IMR-90 (cell line): ENCODE measurements at regions not wholly inside any gene's neighbourhood (a gene's known extent, or its start where the extent isn't known, plus 50 kb on each side); places are given as distances from the start of the nearest gene placed in this dataset.

Source experiments
- ATAC-seq: fragments of 200-7000 bp; cut with Tn5 transposase; 2 replicates; pipeline ENCODE4 v1.9.1; 2020; ENCODE audit warnings: low read depth, mild to moderate bottlenecking, moderate library complexity
- BruUV-seq: library from RNA; stranded (reverse); fragments of 400-500 nt; replicated peaks from 2 replicates; lab custom pipeline; 2021; lab: Mats Ljungman, UMichigan
- CTCF ChIA-PET: fragments of 300-600 bp; formaldehyde crosslinking; extraction: SDS; loops from one replicate; lab custom pipeline; 2021; ENCODE audit warnings: antibody characterized with exemption; lab: Yijun Ruan, JAX
- POLR2A ChIA-PET: fragments of 300-600 bp; sonication (Branson Sonifier 250); formaldehyde crosslinking; loops from one replicate; lab custom pipeline; 2022; ENCODE audit warnings: antibody characterized with exemption; ENCODE audit not compliant: unreplicated experiment; lab: Charles Lee
- DNase-seq: peaks from one replicate; pipeline ENCODE4 v3.0.0; 2013
- H2AFZ ChIP-seq: replicated peaks from 2 replicates; pipeline ENCODE3; 2013; ENCODE audit warnings: low read length, mild to moderate bottlenecking; ENCODE audit not compliant: poor library complexity
- H2AK5ac ChIP-seq: 2 replicates; pipeline ENCODE4 v1.6.1; 2013; ENCODE audit warnings: low read depth, low read length, inconsistent platforms
- H2AK9ac ChIP-seq: replicated peaks from 2 replicates; pipeline ENCODE3; 2013; ENCODE audit warnings: mild to moderate bottlenecking, low read depth, low read length, moderate library complexity; ENCODE audit not compliant: poor library complexity
- H2BK120ac ChIP-seq: 2 replicates; pipeline ENCODE4 v1.6.1; 2013; ENCODE audit warnings: low read depth, low read length, inconsistent platforms
- H2BK15ac ChIP-seq: 3 replicates; pipeline ENCODE4 v1.6.1; 2013; ENCODE audit warnings: low read depth, low read length, inconsistent platforms
- H2BK20ac ChIP-seq: 2 replicates; pipeline ENCODE4 v1.6.1; 2013; ENCODE audit warnings: low read depth, mild to moderate bottlenecking, inconsistent platforms, low read length, moderate library complexity
- H2BK5ac ChIP-seq: 2 replicates; pipeline ENCODE4 v1.6.1; 2013; ENCODE audit warnings: mild to moderate bottlenecking, low read depth, low read length, inconsistent platforms; ENCODE audit not compliant: poor library complexity, severe bottlenecking
- H3K14ac ChIP-seq: replicated peaks from 2 replicates; pipeline ENCODE4 v1.6.1; 2013; ENCODE audit warnings: low read depth, low read length, inconsistent platforms
- H3K18ac ChIP-seq: 2 replicates; pipeline ENCODE4 v1.6.1; 2013; ENCODE audit warnings: low read depth, low read length, control low read depth
- H3K23ac ChIP-seq: 2 replicates; pipeline ENCODE4 v1.6.1; 2013; ENCODE audit warnings: low read depth, low read length, inconsistent platforms
- H3K27ac ChIP-seq: 2 replicates; pipeline ENCODE4 v1.5.1; 2013; ENCODE audit warnings: mild to moderate bottlenecking, control low read depth, low read length; ENCODE audit not compliant: insufficient read depth
- H3K27me3 ChIP-seq: 2 replicates; pipeline ENCODE4 v1.6.1; 2013; ENCODE audit warnings: low read length; ENCODE audit not compliant: control insufficient read depth, insufficient read depth
- H3K36me3 ChIP-seq: 2 replicates; pipeline ENCODE4 v1.6.1; 2013; ENCODE audit warnings: low read length, mixed read lengths; ENCODE audit not compliant: control insufficient read depth, insufficient read depth
- H3K4ac ChIP-seq: 2 replicates; pipeline ENCODE4 v1.6.1; 2013; ENCODE audit warnings: low read depth, low read length, inconsistent platforms
- H3K4me1 ChIP-seq: 2 replicates; pipeline ENCODE4 v1.6.1; 2013; ENCODE audit warnings: low read length, mixed read lengths; ENCODE audit not compliant: control insufficient read depth, insufficient read depth
- H3K4me2 ChIP-seq: 2 replicates; pipeline ENCODE4 v1.6.1; 2013; ENCODE audit warnings: low read depth, mild to moderate bottlenecking, control low read depth, low read length, moderate library complexity
- H3K4me3 ChIP-seq: 2 replicates; pipeline ENCODE4 v1.5.1; 2013; ENCODE audit warnings: low read depth, mild to moderate bottlenecking, control low read depth, low read length, moderate library complexity; ENCODE audit not compliant: insufficient read depth
- H3K56ac ChIP-seq: 2 replicates; pipeline ENCODE4 v1.6.1; 2013; ENCODE audit warnings: low read length, inconsistent platforms; ENCODE audit not compliant: insufficient read depth; ENCODE audit errors: extremely low read depth
- H3K79me1 ChIP-seq, 2 experiments: 2 replicates each; pipeline ENCODE4 v1.6.1; 2013; ENCODE audit warnings: low read length in 2 of 2, inconsistent platforms in 1 of 2, low read depth in 1 of 2
- H3K9ac ChIP-seq: 2 replicates; pipeline ENCODE4 v1.6.1; 2013; ENCODE audit warnings: low read depth, low read length, control low read depth
- H3K9me1 ChIP-seq: 2 replicates; pipeline ENCODE4 v1.6.1; 2013; ENCODE audit warnings: low read length, inconsistent platforms; ENCODE audit not compliant: insufficient read depth
- H3K9me3 ChIP-seq: 2 replicates; pipeline ENCODE4 v1.6.1; 2013; ENCODE audit warnings: low read length; ENCODE audit not compliant: control insufficient read depth, insufficient read depth
- H4K20me1 ChIP-seq: 2 replicates; pipeline ENCODE4 v1.6.1; 2013; ENCODE audit warnings: low read length, inconsistent platforms; ENCODE audit not compliant: insufficient read depth
- H4K5ac ChIP-seq: 2 replicates; pipeline ENCODE4 v1.6.1; 2013; ENCODE audit warnings: mild to moderate bottlenecking, low read depth, low read length, control low read depth
- H4K8ac ChIP-seq, 2 experiments: 2 replicates each; pipeline ENCODE4 v1.6.1; 2013; ENCODE audit warnings: low read depth in 2 of 2, low read length in 2 of 2, control low read depth in 1 of 2, inconsistent platforms in 1 of 2
- H4K91ac ChIP-seq: 2 replicates; pipeline ENCODE4 v1.6.1; 2013; ENCODE audit warnings: low read depth, low read length, inconsistent platforms; ENCODE audit not compliant: insufficient read depth
- BHLHE40 ChIP-seq: fragments of 150-350 bp; IDR thresholded peaks from 2 replicates; pipeline ENCODE4 v1.6.1; 2016; ENCODE audit warnings: mild to moderate bottlenecking, low read depth, low read length
- CHD1 ChIP-seq: IDR thresholded peaks from 2 replicates; pipeline ENCODE4 v1.6.1; 2012; ENCODE audit warnings: low read depth, low read length, improper control_type of control experiment
- FOS ChIP-seq: fragments of 150-350 bp; IDR thresholded peaks from 2 replicates; pipeline ENCODE4 v1.6.1; 2016; ENCODE audit warnings: low read depth, low read length
- MAFK ChIP-seq: IDR thresholded peaks from 2 replicates; pipeline ENCODE4 v1.6.1; 2012; ENCODE audit warnings: low read depth, low read length, improper control_type of control experiment
- RAD21 ChIP-seq: IDR thresholded peaks from 2 replicates; pipeline ENCODE4 v1.6.1; 2012; ENCODE audit warnings: low read length, improper control_type of control experiment
- SMC3 ChIP-seq: fragments of 150-350 bp; IDR thresholded peaks from 2 replicates; pipeline ENCODE4 v1.6.1; 2016; ENCODE audit warnings: low read depth, mild to moderate bottlenecking, antibody characterized with exemption, low read length, moderate library complexity
- WGBS, 2 experiments: methylation state at CpG; one replicate each; pipeline versions ENCODE4 v1.1.5 to v1.1.7; 2013; ENCODE audit warnings: missing lambda C conversion rate in 2 of 2; ENCODE audit not compliant: insufficient read length in 1 of 2; ENCODE audit errors: extremely low coverage in 2 of 2; 5-methylcytosine and 5-hydroxymethylcytosine counted together
- dilution Hi-C: fragments of 300-500 bp; cut with HindIII; formaldehyde crosslinking; loops from one replicate; pipeline ENCODE4 v1.14.3; 2018; ENCODE audit warnings: low sequenced_read_pairs; ENCODE audit not compliant: unreplicated experiment
- in situ Hi-C: fragments of 300-500 bp; cut with MboI; formaldehyde crosslinking; loops from 3 replicates; pipeline ENCODE4 v1.14.3; 2019; ENCODE audit warnings: low sequenced_read_pairs, inconsistent platforms, mixed read lengths
- intact Hi-C: fragments of 100-400 bp; cut with micrococcal nuclease; formaldehyde crosslinking; loops from 2 replicates; pipeline ENCODE4 v1.10.0; 2022

DNA sequence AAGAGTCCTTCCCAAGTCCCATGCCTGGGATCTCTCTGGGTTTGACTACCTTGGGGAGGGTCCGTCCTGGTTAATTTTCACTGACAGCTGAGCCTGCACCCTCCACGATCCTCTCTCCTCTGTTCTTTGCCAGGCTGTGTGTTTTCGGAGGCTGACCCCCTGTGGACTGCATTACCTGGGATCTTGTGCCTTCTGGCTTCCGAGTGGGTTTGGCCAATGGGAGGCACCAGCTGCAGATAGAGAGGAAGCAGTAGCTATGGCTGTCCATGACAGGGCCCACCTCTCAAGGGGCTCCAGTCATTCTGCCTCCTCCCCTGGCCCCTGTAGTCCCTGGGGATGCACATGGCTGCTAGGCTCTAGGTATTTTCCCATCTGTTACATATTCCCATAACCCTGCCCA is 285.0 kb downstream of the DMRT2 start:
- Histone ChIP-seq H2AFZ (no peak overlapping the region), H3K36me3 (no peaks in the 10 kb centered on the region), H3K18ac (no peak overlapping the region), H3K9me1 (no peaks in the 10 kb centered on the region), H4K20me1 (no peaks in the 10 kb centered on the region), H3K4ac (no peak overlapping the region), H2AK9ac (no peak overlapping the region), H3K9ac (no peak overlapping the region), H2BK5ac (no peak overlapping the region), H4K8ac (no peak overlapping the region), H3K79me1 (no peaks in the 10 kb centered on the region), H2BK120ac (no peak overlapping the region), H3K9me3 (peaks cover 8% of the 10 kb centered on the region), H3K14ac (no peak overlapping the region), H3K4me3 (no peak overlapping the region), H3K27ac (no peak overlapping the region), H2BK20ac (no peak overlapping the region), H3K4me2 (no peak overlapping the region), H2AK5ac (no peak overlapping the region), H4K91ac (no peak overlapping the region), H2BK15ac (no peak overlapping the region), H4K5ac (no peak overlapping the region), H3K56ac (no peak overlapping the region), H3K4me1 (no peaks in the 10 kb centered on the region), H3K23ac (no peak overlapping the region), H3K27me3 (no peaks in the 10 kb centered on the region)
- ATAC-seq (no peak), DNase-seq (no peak)
- intact Hi-C loops: no loop called here
- WGBS, 2 experiments: no CpG with 5 or more reads among the region's 4 CpGs
- CTCF ChIA-PET: no interaction called here
- TF ChIP-seq SMC3: no peak
- TF ChIP-seq MAFK: no peak
- TF ChIP-seq FOS: no peak
- no peak for TF ChIP-seq CHD1
- no peak for TF ChIP-seq BHLHE40
- TF ChIP-seq RAD21: no peak
- in situ Hi-C loops: no loop called here
- POLR2A ChIA-PET: no interaction called here
- dilution Hi-C loops: no loop called here
- BruUV-seq: no TSS peak
